LHCN-M2 (cell line): ENCODE measurements at regions not wholly inside any gene's neighbourhood (a gene's known extent, or its start where the extent isn't known, plus 50 kb on each side); places are given as distances from the start of the nearest gene placed in this dataset.
"Not testable (repeated sequence)": the region's sequence is repeated elsewhere in the genome, so short reads cannot be mapped to it uniquely, and the experiment has no call there.

Experiments
- DNase-seq: peaks from one replicate; pipeline ENCODE4 v3.0.0-alpha.2; 2012; ENCODE audit warnings: low read depth

- no peak for DNase-seq
Measured at GRCh38 chr3:105085506-105085905, 281.2 kb upstream of the ALCAM start.

GRCh38 chr3:105093371-105094252 lies 273.1 kb upstream of the ALCAM start:
- DNase-seq, result no peak

GRCh38 chr3:105094588-105094987 lies 272.1 kb upstream of the ALCAM start:
- DNase-seq, result no peak

- no peak for DNase-seq
Measured at GRCh38 chr3:105096071-105096470, 270.6 kb upstream of the ALCAM start.

- no peak for DNase-seq
Measured at GRCh38 chr3:105101603-105102002, 265.1 kb upstream of the ALCAM start.

GRCh38 chr3:105103139-105103538 lies 263.6 kb upstream of the ALCAM start:
- no peak for DNase-seq

- DNase-seq, result no peak
Measured at GRCh38 chr3:105108823-105109222, 257.9 kb upstream of the ALCAM start.

GRCh38 chr3:105118905-105119304 lies 247.8 kb upstream of the ALCAM start:
- peak; percentile 21 for DNase-seq

- DNase-seq, result no peak
Measured at GRCh38 chr3:105119801-105120340, 246.8 kb upstream of the ALCAM start.

GRCh38 chr3:105130911-105131310 lies 235.8 kb upstream of the ALCAM start:
- DNase-seq, result no peak

GRCh38 chr3:105137911-105138310 lies 228.8 kb upstream of the ALCAM start:
- peak; percentile 5 for DNase-seq

GRCh38 chr3:105139881-105140560 lies 226.7 kb upstream of the ALCAM start:
- no peak for DNase-seq

- DNase-seq, result no peak
Measured at GRCh38 chr3:105140899-105141367, 225.8 kb upstream of the ALCAM start.

- no peak for DNase-seq
Measured at GRCh38 chr3:105144837-105145236, 221.9 kb upstream of the ALCAM start.

GRCh38 chr3:105145511-105145910 lies 221.2 kb upstream of the ALCAM start:
- no peak for DNase-seq

GRCh38 chr3:105149197-105149596 lies 217.5 kb upstream of the ALCAM start:
- DNase-seq, result not testable (repeated sequence)

- no peak for DNase-seq
Measured at GRCh38 chr3:105152987-105153386, 213.7 kb upstream of the ALCAM start.

- DNase-seq, result no peak
Measured at GRCh38 chr3:105154692-105155091, 212.0 kb upstream of the ALCAM start.

GRCh38 chr3:105157067-105157765 lies 209.5 kb upstream of the ALCAM start:
- DNase-seq, result no peak

GRCh38 chr3:105157766-105158085 lies 209.0 kb upstream of the ALCAM start:
- no peak for DNase-seq

GRCh38 chr3:105158286-105158685 lies 208.4 kb upstream of the ALCAM start:
- DNase-seq, result no peak

GRCh38 chr3:105162448-105162847 lies 204.3 kb upstream of the ALCAM start:
- no peak for DNase-seq
